HL-60 (cell line): ENCODE measurements at regions not wholly inside any gene's neighbourhood (a gene's known extent, or its start where the extent isn't known, plus 50 kb on each side); places are given as distances from the start of the nearest gene placed in this dataset.

ENCODE experiments used
- DNase-seq, 2 experiments: peaks; one replicate each; pipeline ENCODE4 v3.0.0-alpha.2; 2010 to 2020; ENCODE audit warnings: low read depth in 1 of 2, low spot score in 1 of 2
- H3K27ac ChIP-seq: fragments of 250-450 bp; sonication (Bioruptor Pico); replicated peaks from 2 replicates; pipeline ENCODE4 v1.5.1; 2020; ENCODE audit warnings: mild to moderate bottlenecking, moderate library complexity
- H3K27me3 ChIP-seq: fragments of 250-450 bp; sonication (Bioruptor Pico); 2 replicates; pipeline ENCODE4 v1.5.1; 2021; ENCODE audit warnings: mild to moderate bottlenecking, moderate library complexity; ENCODE audit not compliant: insufficient read depth, poor library complexity, severe bottlenecking
- H3K4me3 ChIP-seq: replicated peaks from 2 replicates; pipeline ENCODE4 v1.5.1; 2011; ENCODE audit warnings: mild to moderate bottlenecking, control low read depth, low read length; ENCODE audit not compliant: insufficient read depth
- CTCF ChIP-seq: IDR thresholded peaks from one replicate; pipeline ENCODE4 v1.5.1; 2011; ENCODE audit warnings: low read length, control low read depth, inconsistent platforms; ENCODE audit not compliant: insufficient read depth
- GABPA ChIP-seq: IDR thresholded peaks from 2 replicates; pipeline ENCODE4 v1.6.1; 2012; ENCODE audit warnings: low read depth
- POLR2AphosphoS5 ChIP-seq: IDR thresholded peaks from 2 replicates; pipeline ENCODE4 v1.6.1; 2012; ENCODE audit warnings: low read depth
- REST ChIP-seq: IDR thresholded peaks from 2 replicates; pipeline ENCODE4 v1.6.1; 2012; ENCODE audit warnings: low read depth; ENCODE audit not compliant: insufficient replicate concordance
- SPI1 ChIP-seq: IDR thresholded peaks from 2 replicates; pipeline ENCODE4 v1.6.1; 2012; ENCODE audit warnings: low read depth, mild to moderate bottlenecking, borderline replicate concordance

- no peak for TF ChIP-seq POLR2AphosphoS5
- TF ChIP-seq CTCF = no peak
- no peak for TF ChIP-seq REST
- TF ChIP-seq GABPA = no peak
- TF ChIP-seq SPI1 = no peak
- Histone ChIP-seq H3K4me3 (no peak overlapping the region), H3K27ac (no peak overlapping the region), H3K27me3 (no peaks in the 10 kb centered on the region)
- no peak for DNase-seq
Observed at GRCh38 chr17:72376526-72377345, 255.9 kb downstream of the SOX9 start.

- H3K4me3 ChIP-seq = no peak overlapping the region
- no peak for TF ChIP-seq GABPA
- TF ChIP-seq REST = no peak
- TF ChIP-seq CTCF = no peak
- TF ChIP-seq POLR2AphosphoS5 = no peak
- TF ChIP-seq SPI1 = no peak
- H3K27ac ChIP-seq = no peak overlapping the region
- DNase-seq = no peak
- no peaks in the 10 kb centered on the region for H3K27me3 ChIP-seq
Observed at GRCh38 chr17:72378414-72379390, 257.9 kb downstream of the SOX9 start.

GRCh38 chr17:72379516-72379915 is 258.7 kb downstream of the SOX9 start:
- Histone ChIP-seq H3K27ac (no peak overlapping the region), H3K4me3 (no peak overlapping the region), H3K27me3 (no peaks in the 10 kb centered on the region)
- DNase-seq = no peak
- TF ChIP-seq REST = no peak
- no peak for TF ChIP-seq POLR2AphosphoS5
- TF ChIP-seq GABPA = no peak
- TF ChIP-seq SPI1 = no peak
- TF ChIP-seq CTCF = no peak
